ENCODE measurements at regions not wholly inside any gene's neighbourhood (a gene's known extent, or its start where the extent isn't known, plus 50 kb on each side); places are given as distances from the start of the nearest gene placed in this dataset.

- no peak for DNase-seq (ENCODE audit: low read depth)
- no peak for TF ChIP-seq CTCF (IDR thresholded peaks at IDR 0.05; ENCODE audit: insufficient read depth, low read length, poor library complexity, severe bottlenecking)
- Histone ChIP-seq H3K36me3 (ENCODE audit: control insufficient read depth, insufficient read depth, low read length) (no peaks in the 10 kb centered on the region), H3K27me3 (ENCODE audit: control insufficient read depth, insufficient read depth, low read length) (no peaks in the 10 kb centered on the region), H3K4me3 (ENCODE audit: low read depth, low read length) (no peak overlapping the region)
Observed at GRCh38 chr5:56478062-56478461, 244.9 kb upstream of the ANKRD55 start.

GRCh38 chr5:56476487-56476856 lies 243.3 kb upstream of the ANKRD55 start:
- H3K36me3 ChIP-seq (ENCODE audit: control insufficient read depth, insufficient read depth, low read length), result no peaks in the 10 kb centered on the region
- no peak for TF ChIP-seq CTCF (IDR thresholded peaks at IDR 0.05; ENCODE audit: insufficient read depth, low read length, poor library complexity, severe bottlenecking)
- no peak overlapping the region for H3K4me3 ChIP-seq (ENCODE audit: low read depth, low read length)
- DNase-seq (ENCODE audit: low read depth), result no peak
- no peaks in the 10 kb centered on the region for H3K27me3 ChIP-seq (ENCODE audit: control insufficient read depth, insufficient read depth, low read length)

- no peak for TF ChIP-seq CTCF (IDR thresholded peaks at IDR 0.05; ENCODE audit: insufficient read depth, low read length, poor library complexity, severe bottlenecking)
- Histone ChIP-seq H3K27me3 (ENCODE audit: control insufficient read depth, insufficient read depth, low read length) (no peaks in the 10 kb centered on the region), H3K36me3 (ENCODE audit: control insufficient read depth, insufficient read depth, low read length) (no peaks in the 10 kb centered on the region), H3K4me3 (ENCODE audit: low read depth, low read length) (no peak overlapping the region)
- no peak for DNase-seq (ENCODE audit: low read depth)
Observed at GRCh38 chr5:56475689-56476486, 242.8 kb upstream of the ANKRD55 start.

GRCh38 chr5:56471707-56472106 lies 238.6 kb upstream of the ANKRD55 start:
- no peaks in the 10 kb centered on the region for H3K27me3 ChIP-seq (ENCODE audit: control insufficient read depth, insufficient read depth, low read length)
- H3K4me3 ChIP-seq (ENCODE audit: low read depth, low read length), result no peak overlapping the region
- no peaks in the 10 kb centered on the region for H3K36me3 ChIP-seq (ENCODE audit: control insufficient read depth, insufficient read depth, low read length)
- TF ChIP-seq CTCF (IDR thresholded peaks at IDR 0.05; ENCODE audit: insufficient read depth, low read length, poor library complexity, severe bottlenecking), result no peak
- no peak for DNase-seq (ENCODE audit: low read depth)

- H3K27me3 ChIP-seq (ENCODE audit: control insufficient read depth, insufficient read depth, low read length), result no peaks in the 10 kb centered on the region
- no peaks in the 10 kb centered on the region for H3K36me3 ChIP-seq (ENCODE audit: control insufficient read depth, insufficient read depth, low read length)
- no peak for TF ChIP-seq CTCF (IDR thresholded peaks at IDR 0.05; ENCODE audit: insufficient read depth, low read length, poor library complexity, severe bottlenecking)
- H3K4me3 ChIP-seq (ENCODE audit: low read depth, low read length), result no peak overlapping the region
- no peak for DNase-seq (ENCODE audit: low read depth)
Observed at GRCh38 chr5:56470007-56470406, 236.9 kb upstream of the ANKRD55 start.

- DNase-seq (ENCODE audit: low read depth), result no peak
- H3K27me3 ChIP-seq (ENCODE audit: control insufficient read depth, insufficient read depth, low read length), result no peaks in the 10 kb centered on the region
- no peak for TF ChIP-seq CTCF (IDR thresholded peaks at IDR 0.05; ENCODE audit: insufficient read depth, low read length, poor library complexity, severe bottlenecking)
- H3K4me3 ChIP-seq (ENCODE audit: low read depth, low read length), result no peak overlapping the region
- no peaks in the 10 kb centered on the region for H3K36me3 ChIP-seq (ENCODE audit: control insufficient read depth, insufficient read depth, low read length)
Observed at GRCh38 chr5:56468277-56468676, 235.1 kb upstream of the ANKRD55 start.
